Epithelial cell of prostate (primary cell): ENCODE measurements at regions not wholly inside any gene's neighbourhood (a gene's known extent, or its start where the extent isn't known, plus 50 kb on each side); places are given as distances from the start of the nearest gene placed in this dataset.

Experiments
- DNase-seq: peaks from one replicate; pipeline ENCODE4 v3.0.0-alpha.2; 2011; ENCODE audit warnings: low read depth, low spot score
- H3K27ac ChIP-seq: fragments of 450-650 bp; 2 replicates; pipeline ENCODE4 v1.5.1; 2017; ENCODE audit warnings: mild to moderate bottlenecking

DNA sequence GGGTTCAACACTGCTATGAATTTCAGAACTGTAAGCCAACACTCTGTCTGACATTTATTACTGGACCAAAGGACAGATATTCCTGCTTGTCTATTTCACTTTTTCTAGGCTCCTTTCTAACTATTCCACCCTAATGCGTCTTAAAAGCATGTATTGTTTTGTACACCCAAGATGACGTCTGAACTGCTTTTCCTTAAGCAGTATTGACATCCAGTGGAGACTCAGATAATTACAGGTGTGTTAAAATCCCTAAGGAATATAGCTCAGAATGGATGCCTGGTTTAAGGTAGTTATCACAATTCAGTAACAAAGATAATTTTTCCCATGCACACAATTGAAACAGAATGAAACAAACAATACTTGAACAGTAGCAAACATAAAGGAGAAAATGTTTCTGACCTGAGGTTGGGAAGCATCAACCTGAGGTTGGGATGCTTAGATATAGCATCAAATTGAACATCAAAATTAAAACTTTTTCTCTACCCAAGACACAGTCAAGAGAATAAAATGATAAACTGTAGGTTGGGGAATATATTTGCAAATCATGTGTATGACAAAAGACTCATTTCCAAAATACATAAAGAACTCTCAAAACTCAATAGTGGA, 93.7 kb upstream of the PTPRR start:
- no peak for DNase-seq

GRCh38 chr12:71011261-71011660, 90.7 kb upstream of the PTPRR start:
- DNase-seq = no peak
- H3K27ac ChIP-seq = no peak overlapping the region

More for the DNA sequence above, 93.7 kb upstream of the PTPRR start:
- H3K27ac ChIP-seq = no peak overlapping the region

DNA sequence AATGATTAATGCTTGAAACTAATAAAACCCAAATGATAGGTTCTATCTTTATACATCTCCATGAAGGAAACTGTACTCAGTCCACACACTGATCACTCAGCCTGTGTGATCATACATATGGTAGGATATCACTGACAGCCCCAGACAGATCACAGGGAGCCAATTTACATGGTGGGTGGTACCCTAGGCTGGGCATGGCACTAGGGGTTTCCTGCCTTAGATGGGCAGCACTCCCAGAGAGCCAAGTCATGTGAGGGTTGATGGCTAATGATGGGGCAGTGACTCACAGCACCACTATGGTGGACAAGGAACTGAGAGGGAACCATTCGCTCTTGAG, 89.6 kb upstream of the PTPRR start:
- DNase-seq = no peak
- H3K27ac ChIP-seq = no peak overlapping the region

GRCh38 chr12:71009430-71010142, 89.0 kb upstream of the PTPRR start:
- DNase-seq = no peak
- no peak overlapping the region for H3K27ac ChIP-seq

- no peak for DNase-seq
- H3K27ac ChIP-seq = no peak overlapping the region
These were observed 88.1 kb upstream of the PTPRR start for GRCh38 chr12:71008616-71009015.

GRCh38 chr12:71007781-71008404, 87.4 kb upstream of the PTPRR start:
- no peak overlapping the region for H3K27ac ChIP-seq
- DNase-seq = no peak

DNA sequence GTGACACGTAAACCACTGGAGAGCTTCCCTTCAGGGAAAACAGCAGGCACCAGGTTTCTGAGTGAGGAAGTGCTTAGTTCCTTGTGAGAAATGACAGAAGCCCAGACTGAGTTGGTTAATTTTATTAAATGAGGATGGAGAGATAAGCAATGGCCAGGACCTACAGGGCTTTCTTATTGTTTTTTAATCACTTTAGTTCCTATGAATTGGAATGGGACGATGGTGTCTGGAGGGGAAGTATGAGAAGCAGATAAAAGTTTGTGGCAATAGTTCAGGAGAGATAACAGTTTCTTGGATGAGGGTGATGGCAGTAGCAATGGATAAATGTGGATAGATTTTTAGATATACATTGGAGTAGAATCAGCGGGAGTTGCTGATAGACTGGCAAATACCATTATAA, 86.5 kb upstream of the PTPRR start:
- no peak for DNase-seq
- H3K27ac ChIP-seq = no peak overlapping the region

DNA sequence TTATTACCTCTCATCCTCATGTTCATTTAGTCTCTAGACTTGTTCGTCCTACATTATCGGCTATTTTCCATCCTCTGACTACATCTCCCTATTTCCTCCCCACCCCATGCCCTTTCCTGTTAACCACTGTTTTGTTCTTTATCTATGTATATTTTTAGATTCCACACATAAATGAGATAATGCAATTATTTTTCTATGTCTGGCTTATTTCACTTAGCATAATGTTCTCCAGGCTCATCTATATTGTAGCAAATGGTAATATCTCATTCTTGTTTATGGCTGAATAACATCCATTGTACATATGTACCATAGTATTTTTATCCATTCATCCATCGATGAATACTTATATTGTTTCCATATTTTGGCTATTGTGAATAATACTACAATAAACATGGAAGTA, 84.6 kb upstream of the PTPRR start:
- DNase-seq = no peak
- no peak overlapping the region for H3K27ac ChIP-seq

- no peak for DNase-seq
- no peak overlapping the region for H3K27ac ChIP-seq
These were observed 84.0 kb upstream of the PTPRR start for GRCh38 chr12:71004578-71004977.

DNA sequence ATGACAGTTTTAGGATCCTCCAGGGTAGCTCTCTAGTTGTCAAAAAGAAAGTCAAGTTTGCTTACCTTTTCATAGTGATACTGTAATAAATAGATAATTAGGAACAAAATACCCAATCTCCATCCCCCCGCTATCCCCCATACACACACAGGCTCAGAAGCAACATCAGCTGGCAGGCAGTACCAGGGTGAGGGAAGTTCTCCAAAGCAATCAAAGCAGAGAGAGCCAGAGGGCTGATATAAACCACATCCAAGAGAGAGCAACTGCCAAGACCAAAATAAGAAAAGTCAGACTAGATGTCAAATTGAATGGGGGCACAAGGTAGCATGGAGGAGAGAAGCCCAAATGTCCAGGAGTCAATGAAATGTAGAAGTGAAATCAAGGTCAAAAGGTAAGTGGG, 80.2 kb upstream of the PTPRR start:
- no peak overlapping the region for H3K27ac ChIP-seq
- DNase-seq = no peak

- no peak overlapping the region for H3K27ac ChIP-seq
- DNase-seq = no peak
These were observed 79.7 kb upstream of the PTPRR start for GRCh38 chr12:71000255-71000654.

- H3K27ac ChIP-seq = peak overlapping the region; percentile 74
- DNase-seq = no peak
These were observed 73.8 kb upstream of the PTPRR start for GRCh38 chr12:70994217-70994788.

DNA sequence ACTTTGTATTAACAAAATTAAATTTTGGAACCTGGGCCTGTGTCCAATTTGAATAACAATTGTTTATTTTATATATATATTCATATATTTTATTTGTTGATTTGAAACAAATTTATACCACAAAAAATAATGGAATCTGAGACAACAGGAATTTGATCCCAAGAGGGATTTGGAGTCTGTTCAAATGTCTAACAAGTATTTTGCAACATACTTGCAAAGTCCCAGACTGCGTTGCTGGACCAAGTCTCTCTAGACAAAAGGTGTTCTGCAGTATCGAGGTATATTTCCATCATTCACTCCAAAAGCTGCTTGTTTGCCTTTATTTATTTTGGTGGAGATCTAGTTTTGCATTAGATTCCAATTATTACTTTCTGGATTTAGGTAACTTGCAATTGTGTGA, 68.7 kb upstream of the PTPRR start:
- DNase-seq = no peak

GRCh38 chr12:70985850-70986249, 65.3 kb upstream of the PTPRR start:
- H3K27ac ChIP-seq = no peak overlapping the region
- DNase-seq = no peak

More for the DNA sequence above, 68.7 kb upstream of the PTPRR start:
- no peak overlapping the region for H3K27ac ChIP-seq

DNA sequence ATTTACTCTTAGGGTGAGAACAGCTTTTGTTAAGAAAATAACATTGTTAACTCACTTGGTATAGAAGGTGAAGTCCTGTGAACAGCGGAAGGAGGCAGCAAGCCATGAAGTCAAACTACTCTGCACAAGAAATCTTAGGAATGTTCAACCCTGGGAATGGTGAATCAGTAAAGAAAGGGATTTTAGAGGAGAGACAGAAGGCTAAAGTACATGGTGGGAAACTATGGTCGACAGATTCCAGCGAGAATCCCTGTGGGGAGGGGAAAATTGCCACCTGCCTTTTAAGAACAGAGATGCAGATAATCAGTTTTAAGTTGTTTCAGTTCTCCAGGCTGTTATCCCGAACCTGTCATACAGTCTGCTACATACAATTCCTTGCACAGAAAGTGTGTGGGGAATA, 63.2 kb upstream of the PTPRR start:
- DNase-seq = no peak
- H3K27ac ChIP-seq = no peak overlapping the region

DNA sequence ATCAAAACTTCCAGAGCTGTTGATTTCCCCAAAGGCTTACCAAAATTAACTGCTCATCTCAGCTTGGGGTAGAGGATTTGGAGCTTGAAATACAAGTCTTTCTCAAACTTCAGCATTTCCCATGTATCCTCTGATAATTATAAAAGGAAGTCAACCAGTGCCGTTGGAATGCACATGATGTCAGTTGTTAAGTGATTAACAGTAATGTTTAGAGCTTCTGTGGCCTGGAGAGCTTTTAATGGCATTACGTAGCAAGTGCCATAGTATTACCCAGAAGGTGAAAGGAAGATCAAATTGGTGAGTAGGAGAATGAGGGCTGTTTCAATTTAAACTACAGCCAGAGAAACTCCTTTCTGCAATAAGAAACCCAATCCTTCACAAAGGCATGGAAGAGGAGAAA, 62.5 kb upstream of the PTPRR start:
- DNase-seq = no peak
- H3K27ac ChIP-seq = no peak overlapping the region

DNA sequence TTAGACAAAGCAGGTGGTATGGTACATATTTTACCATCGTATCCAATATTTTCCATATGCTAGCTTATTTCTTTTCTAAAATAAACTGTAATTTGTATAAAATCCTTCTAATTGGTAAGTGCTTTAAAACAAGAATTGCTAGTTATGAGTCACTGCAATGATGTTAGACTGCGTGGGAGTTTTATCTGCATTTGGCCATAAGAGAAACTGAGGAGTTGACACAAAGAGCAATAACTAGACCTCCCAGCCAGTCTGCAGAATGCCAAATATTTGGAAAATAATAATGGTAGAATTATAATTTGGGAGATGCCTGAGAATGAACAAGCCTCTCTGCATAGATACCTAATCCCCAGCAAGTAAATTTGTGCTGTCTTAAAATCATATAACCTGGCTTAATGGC, 61.7 kb upstream of the PTPRR start:
- DNase-seq = no peak
- H3K27ac ChIP-seq = no peak overlapping the region

- DNase-seq = no peak
- H3K27ac ChIP-seq = no peak overlapping the region
These were observed 50.7 kb upstream of the PTPRR start for GRCh38 chr12:70971001-70971794.
